ENCODE measurements at regions not wholly inside any gene's neighbourhood (a gene's known extent, or its start where the extent isn't known, plus 50 kb on each side); places are given as distances from the start of the nearest gene placed in this dataset.

GRCh38 chr2:241924069-241924908, 54.8 kb downstream of the RTP5 start:
- Histone ChIP-seq H4K20me1 (ENCODE audit: insufficient read depth, poor library complexity, severe bottlenecking) (no peaks in the 10 kb centered on the region), H3K9me3 (ENCODE audit: low read depth) (no peaks in the 10 kb centered on the region), H3K9me2 (replicated peaks; ENCODE audit: insufficient read depth) (no peaks in the 10 kb centered on the region), H2AFZ (no peak overlapping the region), H3K36me3 (replicated peaks; ENCODE audit: insufficient read depth, low read depth) (no peaks in the 10 kb centered on the region), H3K79me2 (no peaks in the 10 kb centered on the region), H3K27ac (no peak overlapping the region), H3K4me3 (no peak overlapping the region), H3K27me3 (no peaks in the 10 kb centered on the region), H3K4me1 (ENCODE audit: insufficient read depth) (no peaks in the 10 kb centered on the region), H3K4me2 (no peak overlapping the region)
- no peak for DNase-seq (ENCODE audit: low spot score)
- TF ChIP-seq EZH2 (IDR thresholded peaks at IDR 0.05; ENCODE audit: borderline replicate concordance) (no peak), EZH2phosphoT487 (IDR thresholded peaks at IDR 0.05; ENCODE audit: low read depth, severe bottlenecking, unreplicated experiment) (no peak), CTCF (IDR thresholded peaks at IDR 0.05; ENCODE audit: poor library complexity) (no peak)
- WGBS (ENCODE audit: low lambda C conversion rate, missing lambda C conversion rate): 87% methylated on average over 11 of the region's 11 CpGs

- Histone ChIP-seq H2AFZ (no peak overlapping the region), H3K9me3 (ENCODE audit: low read depth) (no peaks in the 10 kb centered on the region), H4K20me1 (ENCODE audit: insufficient read depth, poor library complexity, severe bottlenecking) (no peaks in the 10 kb centered on the region), H3K9me2 (replicated peaks; ENCODE audit: insufficient read depth) (no peaks in the 10 kb centered on the region), H3K4me2 (no peak overlapping the region), H3K27ac (no peak overlapping the region), H3K27me3 (no peaks in the 10 kb centered on the region), H3K79me2 (no peaks in the 10 kb centered on the region), H3K4me1 (ENCODE audit: insufficient read depth) (no peaks in the 10 kb centered on the region), H3K36me3 (replicated peaks; ENCODE audit: insufficient read depth, low read depth) (no peaks in the 10 kb centered on the region), H3K4me3 (no peak overlapping the region)
- 91% methylated on average over 7 of the region's 7 CpGs for WGBS (ENCODE audit: low lambda C conversion rate, missing lambda C conversion rate)
- TF ChIP-seq CTCF (IDR thresholded peaks at IDR 0.05; ENCODE audit: poor library complexity) (no peak), EZH2 (IDR thresholded peaks at IDR 0.05; ENCODE audit: borderline replicate concordance) (no peak)
- DNase-seq (ENCODE audit: low spot score): no peak
Observed at GRCh38 chr2:241924909-241925250, 55.4 kb downstream of the RTP5 start.

GRCh38 chr2:241925277-241925676, 55.7 kb downstream of the RTP5 start:
- H3K36me3 ChIP-seq (replicated peaks; ENCODE audit: insufficient read depth, low read depth): no peaks in the 10 kb centered on the region
- H3K27me3 ChIP-seq: no peaks in the 10 kb centered on the region
- H2AFZ ChIP-seq: no peak overlapping the region
- no peaks in the 10 kb centered on the region for H3K9me2 ChIP-seq (replicated peaks; ENCODE audit: insufficient read depth)
- no peaks in the 10 kb centered on the region for H3K4me1 ChIP-seq (ENCODE audit: insufficient read depth)
- H3K27ac ChIP-seq: no peak overlapping the region
- H3K4me2 ChIP-seq: no peak overlapping the region
- H4K20me1 ChIP-seq (ENCODE audit: insufficient read depth, poor library complexity, severe bottlenecking): no peaks in the 10 kb centered on the region
- TF ChIP-seq EZH2 (IDR thresholded peaks at IDR 0.05; ENCODE audit: borderline replicate concordance) (no peak), EZH2phosphoT487 (IDR thresholded peaks at IDR 0.05; ENCODE audit: low read depth, severe bottlenecking, unreplicated experiment) (no peak), CTCF (IDR thresholded peaks at IDR 0.05; ENCODE audit: poor library complexity) (no peak)
- WGBS (ENCODE audit: low lambda C conversion rate, missing lambda C conversion rate): 93% methylated on average over 12 of the region's 15 CpGs
- no peaks in the 10 kb centered on the region for H3K79me2 ChIP-seq
- DNase-seq (ENCODE audit: low spot score): no peak
- H3K4me3 ChIP-seq: no peak overlapping the region
- H3K9me3 ChIP-seq (ENCODE audit: low read depth): no peaks in the 10 kb centered on the region
